ENCODE measurements at regions not wholly inside any gene's neighbourhood (a gene's known extent, or its start where the extent isn't known, plus 50 kb on each side); places are given as distances from the start of the nearest gene placed in this dataset.

DNA sequence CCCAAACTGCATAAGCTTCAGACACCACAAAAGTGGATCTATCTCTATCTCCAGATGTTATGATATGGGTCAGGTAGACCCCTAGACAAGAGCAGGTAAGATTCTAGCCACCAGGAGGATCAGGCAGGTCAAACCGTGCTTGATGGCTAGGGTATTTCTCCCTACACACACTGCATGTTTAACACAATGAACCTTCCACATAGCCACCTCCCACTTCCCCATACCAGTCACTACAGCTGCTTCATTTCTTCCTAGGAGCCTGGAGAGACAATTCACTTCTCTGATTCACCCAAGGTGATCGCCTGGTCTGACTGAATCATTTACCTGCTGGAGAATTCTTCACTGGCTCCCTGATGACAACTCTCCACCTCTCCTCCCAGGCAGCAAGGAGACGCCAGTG, 66.0 kb upstream of the MYCN start:
- no peaks in the 10 kb centered on the region for H3K4me1 ChIP-seq (ENCODE audit: insufficient read depth)
- ATAC-seq (peak; percentile 67), DNase-seq (ENCODE audit: low spot score) (peak; percentile 37)
- no peak overlapping the region for H3K27ac ChIP-seq (ENCODE audit: low read depth)
- H3K27me3 ChIP-seq (ENCODE audit: insufficient read depth) = no peaks in the 10 kb centered on the region
- no peak overlapping the region for H3K4me3 ChIP-seq
- no peak overlapping the region for H3K4me2 ChIP-seq
- TF ChIP-seq ZNF331 (CRISPR knock-in tag; IDR thresholded peaks at IDR 0.05; ENCODE audit: low read depth) = no peak
- TF ChIP-seq EZH2 (IDR thresholded peaks at IDR 0.05; ENCODE audit: low read depth, unreplicated experiment) = no peak
- no peak for TF ChIP-seq POLR2AphosphoS5 (IDR thresholded peaks at IDR 0.05; ENCODE audit: low read depth)
- TF ChIP-seq STAT1 (IDR thresholded peaks at IDR 0.05; ENCODE audit: unreplicated experiment) = no peak
- TF ChIP-seq ZNF114 (CRISPR knock-in tag; IDR thresholded peaks at IDR 0.05) = no peak
- TF ChIP-seq, protein P1, sequence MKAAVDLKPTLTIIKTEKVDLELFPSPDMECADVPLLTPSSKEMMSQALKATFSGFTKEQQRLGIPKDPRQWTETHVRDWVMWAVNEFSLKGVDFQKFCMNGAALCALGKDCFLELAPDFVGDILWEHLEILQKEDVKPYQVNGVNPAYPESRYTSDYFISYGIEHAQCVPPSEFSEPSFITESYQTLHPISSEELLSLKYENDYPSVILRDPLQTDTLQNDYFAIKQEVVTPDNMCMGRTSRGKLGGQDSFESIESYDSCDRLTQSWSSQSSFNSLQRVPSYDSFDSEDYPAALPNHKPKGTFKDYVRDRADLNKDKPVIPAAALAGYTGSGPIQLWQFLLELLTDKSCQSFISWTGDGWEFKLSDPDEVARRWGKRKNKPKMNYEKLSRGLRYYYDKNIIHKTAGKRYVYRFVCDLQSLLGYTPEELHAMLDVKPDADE (IDR thresholded peaks at IDR 0.05) = no peak
- no peak for TF ChIP-seq CREB1 (CRISPR knock-in tag; IDR thresholded peaks at IDR 0.05; ENCODE audit: low read depth)
- TF ChIP-seq, protein P2, sequence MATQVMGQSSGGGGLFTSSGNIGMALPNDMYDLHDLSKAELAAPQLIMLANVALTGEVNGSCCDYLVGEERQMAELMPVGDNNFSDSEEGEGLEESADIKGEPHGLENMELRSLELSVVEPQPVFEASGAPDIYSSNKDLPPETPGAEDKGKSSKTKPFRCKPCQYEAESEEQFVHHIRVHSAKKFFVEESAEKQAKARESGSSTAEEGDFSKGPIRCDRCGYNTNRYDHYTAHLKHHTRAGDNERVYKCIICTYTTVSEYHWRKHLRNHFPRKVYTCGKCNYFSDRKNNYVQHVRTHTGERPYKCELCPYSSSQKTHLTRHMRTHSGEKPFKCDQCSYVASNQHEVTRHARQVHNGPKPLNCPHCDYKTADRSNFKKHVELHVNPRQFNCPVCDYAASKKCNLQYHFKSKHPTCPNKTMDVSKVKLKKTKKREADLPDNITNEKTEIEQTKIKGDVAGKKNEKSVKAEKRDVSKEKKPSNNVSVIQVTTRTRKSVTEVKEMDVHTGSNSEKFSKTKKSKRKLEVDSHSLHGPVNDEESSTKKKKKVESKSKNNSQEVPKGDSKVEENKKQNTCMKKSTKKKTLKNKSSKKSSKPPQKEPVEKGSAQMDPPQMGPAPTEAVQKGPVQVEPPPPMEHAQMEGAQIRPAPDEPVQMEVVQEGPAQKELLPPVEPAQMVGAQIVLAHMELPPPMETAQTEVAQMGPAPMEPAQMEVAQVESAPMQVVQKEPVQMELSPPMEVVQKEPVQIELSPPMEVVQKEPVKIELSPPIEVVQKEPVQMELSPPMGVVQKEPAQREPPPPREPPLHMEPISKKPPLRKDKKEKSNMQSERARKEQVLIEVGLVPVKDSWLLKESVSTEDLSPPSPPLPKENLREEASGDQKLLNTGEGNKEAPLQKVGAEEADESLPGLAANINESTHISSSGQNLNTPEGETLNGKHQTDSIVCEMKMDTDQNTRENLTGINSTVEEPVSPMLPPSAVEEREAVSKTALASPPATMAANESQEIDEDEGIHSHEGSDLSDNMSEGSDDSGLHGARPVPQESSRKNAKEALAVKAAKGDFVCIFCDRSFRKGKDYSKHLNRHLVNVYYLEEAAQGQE (IDR thresholded peaks at IDR 0.05; ENCODE audit: unreplicated experiment) = no peak
- no peak for TF ChIP-seq JUNB (IDR thresholded peaks at IDR 0.05; ENCODE audit: unreplicated experiment)
- no peak for TF ChIP-seq ZNF462 (CRISPR knock-in tag; IDR thresholded peaks at IDR 0.05)
- no peak for TF ChIP-seq NANOG (IDR thresholded peaks at IDR 0.05; ENCODE audit: borderline replicate concordance)
- no peak for TF ChIP-seq EZH2phosphoT487 (IDR thresholded peaks at IDR 0.05; ENCODE audit: unreplicated experiment)
- TF ChIP-seq CTCF (conservative IDR thresholded peaks at IDR 0.05; ENCODE audit: low read depth in 2 of 2) = no peak
- H4K20me1 ChIP-seq (replicated peaks; ENCODE audit: insufficient read depth) = no peaks in the 10 kb centered on the region
- H3K36me3 ChIP-seq (ENCODE audit: insufficient read depth) = no peaks in the 10 kb centered on the region
- no peaks in the 10 kb centered on the region; the same call in 1 of the 2 replicates for H3K9me2 ChIP-seq (ENCODE audit: insufficient read depth)
- Mint-ChIP-seq H3K4me1 (peaks cover 5% of the 10 kb centered on the region; the same call in 2 of the 3 replicates), H3K36me3 (ENCODE audit: low read depth) (peaks cover 7% of the 10 kb centered on the region; the same call in 2 of the 3 replicates), H3K9me3 (peaks cover 14% of the 10 kb centered on the region; the same call in 2 of the 3 replicates), H3K27ac (no peak overlapping the region), H3K4me3 (no peak overlapping the region), H3K27me3 (ENCODE audit: insufficient read depth, low read depth, poor library complexity) (no peaks in the 10 kb centered on the region)
- H2AFZ ChIP-seq = 0 out of 2 replicates have a peak overlapping the region, but pooled peaks have one; percentile 18
- H3K79me2 ChIP-seq (replicated peaks; ENCODE audit: insufficient read depth) = no peaks in the 10 kb centered on the region
- H3F3A ChIP-seq (replicated peaks; ENCODE audit: low read depth) = no peaks in the 10 kb centered on the region

Data from GM23338 (cell line).